ENCODE measurements at regions not wholly inside any gene's neighbourhood (a gene's known extent, or its start where the extent isn't known, plus 50 kb on each side); places are given as distances from the start of the nearest gene placed in this dataset.

GRCh38 chr11:39674761-39675160 lies 1784.7 kb downstream of the LRRC4C start:
- TF ChIP-seq EP300 (IDR thresholded peaks at IDR 0.05) (no peak), CTCF (IDR thresholded peaks at IDR 0.05) (no peak)

Data from upper lobe of left lung (tissue), 4 donors.